ENCODE measurements at regions not wholly inside any gene's neighbourhood (a gene's known extent, or its start where the extent isn't known, plus 50 kb on each side); places are given as distances from the start of the nearest gene placed in this dataset.

GRCh38 chrX:10906866-10907265, 204.3 kb upstream of the HCCS start:
- 73% methylated on average over 1 of the region's 1 CpG; no CpG with 5 or more reads in 1 of the 2 experiments for WGBS, 2 experiments (ENCODE audit: extremely low coverage in 1 of 2, insufficient coverage in 1 of 2, insufficient read length in 1 of 2, insufficient replicate concordance in 2 of 2, low coverage in 1 of 2, low lambda C conversion rate in 2 of 2, missing lambda C conversion rate in 1 of 2)
- peak; percentile 69 for FAIRE-seq
- no peak overlapping the region for H3K9ac ChIP-seq (replicated peaks in 1 of 4; ENCODE audit: extremely low read depth in 1 of 4, low read depth in 3 of 4, low read length in 3 of 4)

More at GRCh38 chrX:10906866-10907265, 204.3 kb upstream of the HCCS start:
- Histone ChIP-seq H3K4me2 (ENCODE audit: insufficient read depth in 1 of 2, low read depth in 2 of 2, low read length in 2 of 2) (no peak overlapping the region), H3K36me3 (ENCODE audit: control insufficient read depth in 2 of 4, insufficient read depth in 4 of 4, low read length in 3 of 4) (no peaks in the 10 kb centered on the region), H2AFZ (ENCODE audit: low read length) (no peak overlapping the region), H4K5ac (ENCODE audit: insufficient read length, low read depth, low read length) (no peak overlapping the region), H3K27me3 (replicated peaks in 1 of 4; ENCODE audit: control insufficient read depth in 3 of 4, extremely low read depth in 1 of 4, insufficient read depth in 3 of 4, low read length in 3 of 4) (no peaks in the 10 kb centered on the region), H3K4me3 (ENCODE audit: extremely low read depth in 1 of 4, insufficient read depth in 2 of 4, low read depth in 3 of 4, low read length in 4 of 4) (no peak overlapping the region), H3K4me1 (replicated peaks in 1 of 4; ENCODE audit: control insufficient read depth in 3 of 4, insufficient read depth in 4 of 4, low read length in 3 of 4) (no peaks in the 10 kb centered on the region), H3K4ac (replicated peaks; ENCODE audit: insufficient read length, low read depth, low read length) (no peak overlapping the region), H3K9me3 (ENCODE audit: insufficient read depth in 2 of 2, low read depth in 1 of 2, low read length in 1 of 2) (no peaks in the 10 kb centered on the region), H3K79me2 (ENCODE audit: control insufficient read depth in 1 of 2, insufficient read depth in 2 of 2, low read length in 2 of 2) (no peaks in the 10 kb centered on the region), H3K23ac (ENCODE audit: insufficient read length) (no peak overlapping the region), H2AK5ac (ENCODE audit: low read depth, low read length) (no peak overlapping the region), H2BK5ac (ENCODE audit: low read depth, low read length) (no peak overlapping the region), H4K91ac (replicated peaks; ENCODE audit: insufficient read length, low read length) (no peak overlapping the region), H3K18ac (ENCODE audit: extremely low read depth, low read length) (no peak overlapping the region), H3K56ac (replicated peaks; ENCODE audit: insufficient read length, low read depth, low read length) (no peak overlapping the region), H2BK120ac (replicated peaks; ENCODE audit: low read depth, low read length) (no peak overlapping the region), H3K27ac (ENCODE audit: low read depth, low read length) (no peak overlapping the region), H4K8ac (ENCODE audit: extremely low read depth, insufficient read depth, low read length) (no peak overlapping the region), H4K20me1 (replicated peaks in 1 of 2; ENCODE audit: control insufficient read depth in 1 of 2, insufficient read depth in 2 of 2, low read length in 2 of 2) (no peaks in the 10 kb centered on the region), H3K14ac (ENCODE audit: insufficient read length) (no peak overlapping the region), H3K79me1 (ENCODE audit: low read depth, low read length) (no peaks in the 10 kb centered on the region), H2BK20ac (ENCODE audit: low read length) (no peak overlapping the region), H2BK12ac (ENCODE audit: low read depth, low read length) (no peak overlapping the region), H3K23me2 (ENCODE audit: low read depth, low read length) (no peaks in the 10 kb centered on the region), H2BK15ac (ENCODE audit: low read length) (no peak overlapping the region)
- POLR2A ChIA-PET (ENCODE audit: partially characterized antibody), result no interaction called here
- TF ChIP-seq EGR1 (IDR thresholded peaks at IDR 0.05; ENCODE audit: borderline replicate concordance, low read depth, low read length) (no peak), SP1 (IDR thresholded peaks at IDR 0.05; ENCODE audit: low read depth, low read length) (no peak), RNF2 (IDR thresholded peaks at IDR 0.05; ENCODE audit: borderline replicate concordance, low read depth, low read length, missing control alignments, poor library complexity, severe bottlenecking) (no peak), TAF1 (IDR thresholded peaks at IDR 0.05; ENCODE audit: low read depth, low read length) (no peak), GABPA (IDR thresholded peaks at IDR 0.05; ENCODE audit: borderline replicate concordance, insufficient read depth, low read length) (no peak), POLR2A (IDR thresholded peaks at IDR 0.05; ENCODE audit: control extremely low read depth in 1 of 2, low read depth in 2 of 2, low read length in 2 of 2) (no peak)
- CTCF ChIA-PET (ENCODE audit: partially characterized antibody), result no interaction called here
- no peak for DNase-seq (ENCODE audit: low read depth in 1 of 2, low spot score in 2 of 2)
